ENCODE measurements at regions not wholly inside any gene's neighbourhood (a gene's known extent, or its start where the extent isn't known, plus 50 kb on each side); places are given as distances from the start of the nearest gene placed in this dataset.

GRCh38 chr9:95773053-95773418, 102.5 kb upstream of the ERCC6L2 start:
- Histone ChIP-seq H3K9ac (ENCODE audit: extremely low read depth, insufficient read length, low read length) (no peak overlapping the region), H2BK120ac (ENCODE audit: low read depth, low read length, poor library complexity, severe bottlenecking) (no peak overlapping the region), H2BK15ac (ENCODE audit: low read depth, low read length) (no peak overlapping the region), H3K23me2 (ENCODE audit: insufficient read length, low read depth, low read length, poor library complexity, severe bottlenecking) (no peaks in the 10 kb centered on the region), H3K4me1 (ENCODE audit: insufficient read depth, low read length) (peaks cover 10% of the 10 kb centered on the region; the same call in 1 of the 2 replicates), H3K18ac (ENCODE audit: insufficient read length, low read depth, low read length) (no peak overlapping the region), H2BK20ac (ENCODE audit: low read depth, low read length, poor library complexity, severe bottlenecking) (no peak overlapping the region), H3K56ac (ENCODE audit: insufficient read length, low read depth, low read length) (no peak overlapping the region), H3K23ac (ENCODE audit: insufficient read length, low read depth, low read length) (no peak overlapping the region), H3K14ac (ENCODE audit: insufficient read depth, low read length) (no peak overlapping the region), H4K5ac (ENCODE audit: insufficient read length, low read depth, low read length) (no peak overlapping the region), H3K79me1 (ENCODE audit: insufficient read depth, low read depth, low read length, poor library complexity, severe bottlenecking) (no peaks in the 10 kb centered on the region), H3K27me3 (ENCODE audit: insufficient read depth, low read length) (no peaks in the 10 kb centered on the region; the same call in 1 of the 2 replicates), H3K4ac (ENCODE audit: low read depth, low read length) (no peak overlapping the region), H2AFZ (ENCODE audit: low read length) (no peak overlapping the region), H2AK5ac (ENCODE audit: insufficient read length, low read length) (no peak overlapping the region), H3K4me2 (ENCODE audit: insufficient read depth, insufficient read length, low read length) (no peak overlapping the region), H3K79me2 (ENCODE audit: insufficient read depth, low read length) (no peaks in the 10 kb centered on the region), H2BK5ac (ENCODE audit: insufficient read length, low read length) (no peak overlapping the region), H4K20me1 (ENCODE audit: control insufficient read depth, insufficient read depth, insufficient read length) (no peaks in the 10 kb centered on the region), H4K8ac (replicated peaks; ENCODE audit: insufficient read length, low read depth, low read length) (no peak overlapping the region), H3K9me3 (ENCODE audit: control insufficient read depth, low read depth, low read length) (no peaks in the 10 kb centered on the region), H4K91ac (ENCODE audit: insufficient read length, low read depth, low read length) (no peak overlapping the region), H2BK12ac (ENCODE audit: insufficient read length, low read depth, low read length) (no peak overlapping the region), H3K27ac (ENCODE audit: insufficient read length, low read depth, low read length) (no peak overlapping the region), H3T11ph (ENCODE audit: low read length) (no peak overlapping the region)
- peaks cover 40 to 42% of the 10 kb centered on the region in 2 experiments for H3K4me1 Mint-ChIP-seq
- no peak for TF ChIP-seq CTCF (conservative IDR thresholded peaks at IDR 0.05)
- H3K4me3 Mint-ChIP-seq: no peak overlapping the region
- peaks cover 20% of the 10 kb centered on the region for H3K27me3 Mint-ChIP-seq (ENCODE audit: low read depth)
- H3K9me3 Mint-ChIP-seq: no peaks in the 10 kb centered on the region; a peak in 1 of 5 replicates
- DNase-seq: no peak
- no peaks in the 10 kb centered on the region for H3K36me3 Mint-ChIP-seq (ENCODE audit: insufficient read depth in 1 of 3, low read depth in 3 of 3)
- WGBS (ENCODE audit: extremely low coverage, insufficient read length, low lambda C conversion rate): no CpG with 5 or more reads among the region's 3 CpGs
- no peak overlapping the region for H3K27ac Mint-ChIP-seq

All from H9 (cell line).